ENCODE measurements at regions not wholly inside any gene's neighbourhood (a gene's known extent, or its start where the extent isn't known, plus 50 kb on each side); places are given as distances from the start of the nearest gene placed in this dataset.

DNA sequence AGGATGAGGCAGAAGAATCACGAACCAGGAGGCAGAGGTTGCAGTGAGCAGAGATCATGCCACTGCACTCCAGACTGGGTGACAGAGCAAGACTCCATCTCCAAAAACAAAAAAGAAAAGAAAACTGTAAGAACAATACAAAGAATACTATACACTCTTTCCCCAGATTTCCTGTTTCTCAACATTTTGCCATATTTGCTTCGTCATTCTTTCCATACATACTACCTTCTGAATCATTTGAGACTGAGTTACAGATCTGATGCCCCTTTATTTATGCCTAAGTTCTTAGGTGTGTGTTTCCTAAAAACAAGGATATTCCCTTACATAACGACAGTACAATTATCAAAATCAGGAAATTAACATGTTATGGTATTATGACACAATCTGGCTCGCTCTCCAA, 168.4 kb upstream of the CELF2 start:
- TF ChIP-seq, protein P1, sequence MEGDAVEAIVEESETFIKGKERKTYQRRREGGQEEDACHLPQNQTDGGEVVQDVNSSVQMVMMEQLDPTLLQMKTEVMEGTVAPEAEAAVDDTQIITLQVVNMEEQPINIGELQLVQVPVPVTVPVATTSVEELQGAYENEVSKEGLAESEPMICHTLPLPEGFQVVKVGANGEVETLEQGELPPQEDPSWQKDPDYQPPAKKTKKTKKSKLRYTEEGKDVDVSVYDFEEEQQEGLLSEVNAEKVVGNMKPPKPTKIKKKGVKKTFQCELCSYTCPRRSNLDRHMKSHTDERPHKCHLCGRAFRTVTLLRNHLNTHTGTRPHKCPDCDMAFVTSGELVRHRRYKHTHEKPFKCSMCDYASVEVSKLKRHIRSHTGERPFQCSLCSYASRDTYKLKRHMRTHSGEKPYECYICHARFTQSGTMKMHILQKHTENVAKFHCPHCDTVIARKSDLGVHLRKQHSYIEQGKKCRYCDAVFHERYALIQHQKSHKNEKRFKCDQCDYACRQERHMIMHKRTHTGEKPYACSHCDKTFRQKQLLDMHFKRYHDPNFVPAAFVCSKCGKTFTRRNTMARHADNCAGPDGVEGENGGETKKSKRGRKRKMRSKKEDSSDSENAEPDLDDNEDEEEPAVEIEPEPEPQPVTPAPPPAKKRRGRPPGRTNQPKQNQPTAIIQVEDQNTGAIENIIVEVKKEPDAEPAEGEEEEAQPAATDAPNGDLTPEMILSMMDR (conservative IDR thresholded peaks at IDR 0.05 in 1 of 2, IDR thresholded peaks at IDR 0.05 in 1 of 2; ENCODE audit: extremely low read depth in 1 of 2, insufficient read depth in 1 of 2, low read depth in 1 of 2, low read length in 2 of 2), result no peak
- TF ChIP-seq EZH2 (IDR thresholded peaks at IDR 0.05; ENCODE audit: borderline replicate concordance, low read length), result no peak

Measured in mammary epithelial cell (primary cell).